ENCODE measurements at regions not wholly inside any gene's neighbourhood (a gene's known extent, or its start where the extent isn't known, plus 50 kb on each side); places are given as distances from the start of the nearest gene placed in this dataset.
"Not testable (repeated sequence)": the region's sequence is repeated elsewhere in the genome, so short reads cannot be mapped to it uniquely, and the experiment has no call there.

DNA sequence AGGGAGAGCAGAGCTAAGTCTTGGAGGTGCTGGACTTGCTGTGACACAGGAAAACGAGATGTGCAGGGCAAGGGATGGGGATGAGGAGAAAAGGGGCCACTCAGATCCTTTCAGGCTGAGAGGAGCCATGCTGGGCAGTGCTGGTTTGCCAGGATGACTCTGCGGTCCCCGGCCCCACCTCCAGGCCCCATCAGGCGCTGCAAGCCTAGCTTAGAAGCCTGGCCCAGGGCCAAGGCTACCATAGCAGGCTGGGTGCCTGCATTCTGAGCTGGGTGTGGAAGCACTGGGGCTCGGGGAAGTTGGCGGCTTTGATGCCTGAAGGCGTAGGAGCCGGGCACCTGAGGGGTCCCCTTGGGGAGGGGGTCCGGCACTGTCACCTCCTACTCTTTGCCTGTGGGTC is 341.2 kb upstream of the USP9Y start:
- intact Hi-C loops (cut with DNase I; ENCODE audit: low total_unique reads): no loop called here

GRCh38 chrY:12360496-12360895 is 340.5 kb upstream of the USP9Y start:
- in situ Hi-C loops (cut with MboI; ENCODE audit: low sequenced_read_pairs in 4 of 4) (no loop called here), intact Hi-C loops (cut with DNase I; ENCODE audit: low total_unique reads) (no loop called here)
- Histone ChIP-seq H3K9me3 (no peaks in the 10 kb centered on the region), H3K4me3 (no peak overlapping the region), H3K4me1 (no peaks in the 10 kb centered on the region), H3K27ac (no peak overlapping the region), H3K27me3 (no peaks in the 10 kb centered on the region), H3K36me3 (no peaks in the 10 kb centered on the region)
- TF ChIP-seq POLR2A (IDR thresholded peaks at IDR 0.05) (no peak), CTCF (IDR thresholded peaks at IDR 0.05 in 4 of 5, conservative IDR thresholded peaks at IDR 0.05 in 1 of 5) (no peak)
- no peak for DNase-seq
- no peak for ATAC-seq

More for the DNA sequence above, 341.2 kb upstream of the USP9Y start:
- Histone ChIP-seq H3K36me3 (no peaks in the 10 kb centered on the region), H3K27me3 (no peaks in the 10 kb centered on the region), H3K4me1 (no peaks in the 10 kb centered on the region), H3K4me3 (no peak overlapping the region), H3K9me3 (no peaks in the 10 kb centered on the region), H3K27ac (no peak overlapping the region)
- DNase-seq: no peak
- in situ Hi-C loops (cut with MboI; ENCODE audit: low sequenced_read_pairs in 4 of 4): no loop called here
- no peak for TF ChIP-seq CTCF (IDR thresholded peaks at IDR 0.05 in 4 of 5, conservative IDR thresholded peaks at IDR 0.05 in 1 of 5)
- no peak for TF ChIP-seq POLR2A (IDR thresholded peaks at IDR 0.05)
- no peak for ATAC-seq

GRCh38 chrY:12365311-12365910 is 335.6 kb upstream of the USP9Y start:
- ATAC-seq (no peak), DNase-seq (no peak)
- intact Hi-C loops (cut with DNase I; ENCODE audit: low total_unique reads) (no loop called here), in situ Hi-C loops (cut with MboI; ENCODE audit: low sequenced_read_pairs in 4 of 4) (no loop called here)
- H3K9me3 ChIP-seq: no peaks in the 10 kb centered on the region
- no peaks in the 10 kb centered on the region for H3K4me1 ChIP-seq
- H3K4me3 ChIP-seq: no peak overlapping the region
- no peak overlapping the region for H3K27ac ChIP-seq
- no peaks in the 10 kb centered on the region for H3K27me3 ChIP-seq
- no peak for TF ChIP-seq POLR2A (IDR thresholded peaks at IDR 0.05)
- TF ChIP-seq CTCF (IDR thresholded peaks at IDR 0.05 in 4 of 5, conservative IDR thresholded peaks at IDR 0.05 in 1 of 5): no peak
- H3K36me3 ChIP-seq: no peaks in the 10 kb centered on the region

DNA sequence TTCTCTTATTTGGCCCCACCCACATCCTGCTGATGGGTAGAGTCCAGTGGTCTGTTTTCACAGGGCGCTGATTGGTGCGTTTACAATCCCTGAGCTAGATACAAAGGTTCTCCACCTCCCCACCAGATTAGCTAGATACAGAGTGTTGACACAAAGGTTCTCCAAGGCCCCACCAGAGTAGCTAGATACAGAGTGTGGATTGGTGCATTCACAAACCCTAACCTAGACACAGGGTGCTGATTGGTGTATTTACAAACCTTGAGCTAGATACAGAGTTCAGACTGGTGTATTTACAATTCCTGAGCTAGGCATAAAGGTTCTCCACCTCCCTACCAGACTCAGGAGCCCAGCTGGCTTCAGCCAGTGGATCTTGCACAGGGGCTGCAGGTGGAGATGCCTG is 326.4 kb upstream of the USP9Y start:
- intact Hi-C loops (cut with DNase I; ENCODE audit: low total_unique reads); H3K4me3 ChIP-seq; in situ Hi-C loops (cut with MboI; ENCODE audit: low sequenced_read_pairs in 4 of 4); H3K4me1 ChIP-seq; H3K27ac ChIP-seq; H3K9me3 ChIP-seq; DNase-seq; ATAC-seq; H3K27me3 ChIP-seq; H3K36me3 ChIP-seq: not testable (repeated sequence)

- ATAC-seq; H3K4me3 ChIP-seq; DNase-seq; intact Hi-C loops (cut with DNase I; ENCODE audit: low total_unique reads); in situ Hi-C loops (cut with MboI; ENCODE audit: low sequenced_read_pairs in 4 of 4); H3K9me3 ChIP-seq; H3K36me3 ChIP-seq; H3K4me1 ChIP-seq; H3K27ac ChIP-seq; H3K27me3 ChIP-seq: not testable (repeated sequence)
These were observed 309.1 kb upstream of the USP9Y start for GRCh38 chrY:12391655-12392559.

All from gastrocnemius medialis (tissue), 4 donors.